GM12878 (cell line): ENCODE measurements at regions not wholly inside any gene's neighbourhood (a gene's known extent, or its start where the extent isn't known, plus 50 kb on each side); places are given as distances from the start of the nearest gene placed in this dataset.

Experiments used
- ATAC-seq: fragments of 200-7000 bp; cut with Tn5 transposase; 3 replicates; pipeline ENCODE4 v1.9.1; 2020; ENCODE audit warnings: mild to moderate bottlenecking, moderate library complexity
- BruUV-seq: library from RNA; stranded (reverse); fragments of 400-500 nt; replicated peaks from 2 replicates; lab custom pipeline; 2021; lab: Mats Ljungman, UMichigan
- CTCF ChIA-PET: fragments of 300-600 bp; sonication (Branson Sonifier 250); formaldehyde crosslinking; extraction: SDS; loops from one replicate; lab custom pipeline; 2021; ENCODE audit warnings: inconsistent platforms; lab: Yijun Ruan, JAX
- POLR2A ChIA-PET: fragments of 350-600 bp; formaldehyde crosslinking; extraction: SDS; loops from one replicate; lab custom pipeline; 2021; ENCODE audit warnings: inconsistent platforms; lab: Charles Lee
- RAD21 ChIA-PET: fragments of 300-600 bp; sonication (Branson Sonifier 250); formaldehyde crosslinking; loops from one replicate; lab custom pipeline; 2023; ENCODE audit warnings: antibody characterized with exemption; ENCODE audit not compliant: unreplicated experiment; lab: Charles Lee
- SMC1A ChIA-PET: fragments of 300-600 bp; sonication (Branson Sonifier 250); formaldehyde crosslinking; loops from one replicate; lab custom pipeline; 2023; ENCODE audit not compliant: unreplicated experiment, uncharacterized antibody; lab: Charles Lee
- DNase-seq: peaks from one replicate; pipeline ENCODE4 v3.0.0-alpha.2; 2011; ENCODE audit warnings: low read depth, low spot score
- FAIRE-seq: peaks from 3 replicates; lab custom pipeline; 2011; peaks lifted over from hg19 to GRCh38; lab: Jason Lieb, UNC
- H2AFZ ChIP-seq: 2 replicates; pipeline ENCODE4 v1.6.0; 2011; ENCODE audit warnings: low read depth, low read length, control low read depth; ENCODE audit not compliant: control insufficient read depth
- H3K27ac ChIP-seq: 2 replicates; pipeline ENCODE4 v1.5.1; 2011; ENCODE audit warnings: control low read depth; ENCODE audit not compliant: control insufficient read depth, insufficient read depth
- H3K27me3 ChIP-seq, 2 experiments: replicated peaks in 1 of 2; 2 replicates each; pipeline versions ENCODE4 v1.6.0 to v1.6.1; 2011; ENCODE audit warnings: low read length in 1 of 2; ENCODE audit not compliant: control insufficient read depth in 2 of 2, insufficient read depth in 2 of 2
- H3K36me3 ChIP-seq, 2 experiments: 2 replicates each; pipeline ENCODE4 v1.5.1; 2011; ENCODE audit warnings: low read length in 1 of 2; ENCODE audit not compliant: control insufficient read depth in 2 of 2, insufficient read depth in 2 of 2
- H3K4me1 ChIP-seq: 2 replicates; pipeline ENCODE4 v1.6.1; 2011; ENCODE audit warnings: mild to moderate bottlenecking, low read length, moderate library complexity, mixed read lengths; ENCODE audit not compliant: control insufficient read depth, insufficient read depth
- H3K4me2 ChIP-seq: 2 replicates; pipeline ENCODE4 v1.6.0; 2011; ENCODE audit warnings: control low read depth; ENCODE audit not compliant: control insufficient read depth, insufficient read depth
- H3K4me3 ChIP-seq: fragments of 200-600 bp; sonication (generic); 2 replicates; pipeline ENCODE4 v1.5.1; 2016
- H3K79me2 ChIP-seq: 2 replicates; pipeline ENCODE4 v1.6.0; 2011; ENCODE audit warnings: low read length; ENCODE audit not compliant: control insufficient read depth, insufficient read depth
- H3K9ac ChIP-seq: 2 replicates; pipeline ENCODE4 v1.8.0; 2011; ENCODE audit warnings: low read length, control low read depth, mixed read lengths; ENCODE audit not compliant: control insufficient read depth, insufficient read depth
- H3K9me3 ChIP-seq: replicated peaks from 3 replicates; pipeline ENCODE4 v1.5.1; 2011; ENCODE audit warnings: mild to moderate bottlenecking, low read length; ENCODE audit not compliant: control insufficient read depth, insufficient read depth
- H4K20me1 ChIP-seq: 2 replicates; pipeline ENCODE4 v1.6.0; 2011; ENCODE audit not compliant: control insufficient read depth, insufficient read depth
- BRCA1 ChIP-seq: IDR thresholded peaks from 2 replicates; pipeline ENCODE4 v1.6.1; 2011; ENCODE audit warnings: low read depth, low read length, improper control_type of control experiment
- CEBPB ChIP-seq, 2 experiments: fragments of 150-350 bp in 1 of 2; IDR thresholded peaks; 2 replicates each; pipeline ENCODE4 v1.6.1; 2012 to 2014; ENCODE audit warnings: low read depth in 2 of 2, low read length in 2 of 2, borderline replicate concordance in 1 of 2, inconsistent platforms in 1 of 2
- CHD1 ChIP-seq: IDR thresholded peaks from 2 replicates; pipeline ENCODE4 v1.6.1; 2012; ENCODE audit warnings: low read depth, low read length, improper control_type of control experiment
- GABPA ChIP-seq: IDR thresholded peaks from 2 replicates; pipeline ENCODE4 v1.6.1; 2014; ENCODE audit warnings: antibody characterized with exemption, low read depth, mild to moderate bottlenecking, inconsistent platforms
- HDAC2 ChIP-seq: fragments of 200-600 bp; sonication (generic); IDR thresholded peaks from 2 replicates; pipeline ENCODE4 v1.6.1; 2017
- MEF2A ChIP-seq: IDR thresholded peaks from 2 replicates; pipeline ENCODE4 v1.6.1; 2011; ENCODE audit warnings: low read depth, mild to moderate bottlenecking, low read length, moderate library complexity; ENCODE audit not compliant: insufficient read depth
- NFIC ChIP-seq: IDR thresholded peaks from 2 replicates; pipeline ENCODE4 v1.6.1; 2012; ENCODE audit warnings: low read depth, mild to moderate bottlenecking, inconsistent platforms, low read length, moderate library complexity
- PML ChIP-seq: IDR thresholded peaks from 2 replicates; pipeline ENCODE4 v1.6.1; 2012; ENCODE audit warnings: low read length, inconsistent platforms
- RFX5 ChIP-seq: IDR thresholded peaks from 2 replicates; pipeline ENCODE4 v1.6.1; 2011; ENCODE audit warnings: low read depth, low read length, improper control_type of control experiment
- SREBF2 ChIP-seq: IDR thresholded peaks from 2 replicates; pipeline ENCODE4 v1.6.1; 2012; ENCODE audit warnings: mild to moderate bottlenecking, low read length
- STAT3 ChIP-seq: IDR thresholded peaks from 2 replicates; pipeline ENCODE4 v1.6.1; 2011; ENCODE audit warnings: low read depth, low read length, improper control_type of control experiment
- WGBS: methylation state at CpG from one replicate; pipeline ENCODE4 v1.1.6; 2016; ENCODE audit warnings: low lambda C conversion rate; ENCODE audit not compliant: insufficient replicate concordance, insufficient coverage; ENCODE audit errors: missing lambda C conversion rate; 5-methylcytosine and 5-hydroxymethylcytosine counted together
- in situ Hi-C: fragments of 300-500 bp; cut with MboI; formaldehyde crosslinking; loops from 9 replicates; pipeline ENCODE4 v1.14.3; 2018; ENCODE audit warnings: mixed read lengths
- intact Hi-C: fragments of 100-400 bp; cut with micrococcal nuclease; formaldehyde crosslinking; loops from one replicate; pipeline ENCODE4 v1.14.2; 2022; ENCODE audit not compliant: unreplicated experiment
- TF ChIP-seq, protein P1 (sequence below): fragments of 450-650 bp; IDR thresholded peaks from 2 replicates; pipeline ENCODE4 v1.6.1; 2016; ENCODE audit warnings: mild to moderate bottlenecking
- TF ChIP-seq, protein P2 (sequence below), 3 experiments: IDR thresholded peaks in 2 of 3; conservative IDR thresholded peaks in 1 of 3; 2 replicates each; pipeline ENCODE4 v1.5.1; 2011; ENCODE audit warnings: low read depth in 3 of 3, low read length in 3 of 3, mild to moderate bottlenecking in 3 of 3, control low read depth in 2 of 3, moderate library complexity in 2 of 3, inconsistent platforms in 1 of 3, mixed read lengths in 1 of 3; ENCODE audit not compliant: control insufficient read depth in 2 of 3, insufficient read depth in 1 of 3; ENCODE audit errors: extremely low read depth in 1 of 3
- TF ChIP-seq, protein P3 (sequence below): IDR thresholded peaks from 2 replicates; pipeline ENCODE4 v1.6.1; 2012; ENCODE audit warnings: improper control_type of control experiment, low read depth, low read length; ENCODE audit not compliant: insufficient replicate concordance
- TF ChIP-seq, protein P4 (sequence below): IDR thresholded peaks from 2 replicates; pipeline ENCODE4 v1.6.1; 2012; ENCODE audit warnings: low read depth, low read length, improper control_type of control experiment

DNA sequence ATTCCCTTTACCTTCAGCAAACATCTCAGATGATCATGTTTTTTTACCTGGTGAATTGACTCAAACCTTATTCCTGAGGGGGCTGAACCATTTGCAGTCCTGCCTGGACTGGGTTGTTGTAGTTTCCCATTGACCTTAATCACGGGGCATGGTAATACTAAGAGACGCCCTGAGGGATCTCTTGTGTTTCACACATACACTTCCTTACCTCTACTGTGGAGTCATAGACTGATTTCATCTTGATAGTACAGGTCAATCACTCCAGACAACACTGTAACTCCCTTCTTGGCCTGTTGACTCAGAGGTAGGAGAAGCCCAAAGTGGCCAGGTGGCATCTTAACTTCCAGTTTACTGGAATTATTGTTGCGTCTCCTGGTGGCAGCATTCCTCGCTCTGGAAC is 1064.0 kb upstream of the PCDH10 start (continued):
- TF ChIP-seq CEBPB (IDR thresholded peaks at IDR 0.05; ENCODE audit: borderline replicate concordance in 1 of 2, low read depth in 2 of 2, low read length in 2 of 2) = no peak
- TF ChIP-seq, protein P1, sequence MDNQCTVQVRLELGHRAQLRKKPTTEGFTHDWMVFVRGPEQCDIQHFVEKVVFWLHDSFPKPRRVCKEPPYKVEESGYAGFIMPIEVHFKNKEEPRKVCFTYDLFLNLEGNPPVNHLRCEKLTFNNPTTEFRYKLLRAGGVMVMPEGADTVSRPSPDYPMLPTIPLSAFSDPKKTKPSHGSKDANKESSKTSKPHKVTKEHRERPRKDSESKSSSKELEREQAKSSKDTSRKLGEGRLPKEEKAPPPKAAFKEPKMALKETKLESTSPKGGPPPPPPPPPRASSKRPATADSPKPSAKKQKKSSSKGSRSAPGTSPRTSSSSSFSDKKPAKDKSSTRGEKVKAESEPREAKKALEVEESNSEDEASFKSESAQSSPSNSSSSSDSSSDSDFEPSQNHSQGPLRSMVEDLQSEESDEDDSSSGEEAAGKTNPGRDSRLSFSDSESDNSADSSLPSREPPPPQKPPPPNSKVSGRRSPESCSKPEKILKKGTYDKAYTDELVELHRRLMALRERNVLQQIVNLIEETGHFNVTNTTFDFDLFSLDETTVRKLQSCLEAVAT = no peak

DNA sequence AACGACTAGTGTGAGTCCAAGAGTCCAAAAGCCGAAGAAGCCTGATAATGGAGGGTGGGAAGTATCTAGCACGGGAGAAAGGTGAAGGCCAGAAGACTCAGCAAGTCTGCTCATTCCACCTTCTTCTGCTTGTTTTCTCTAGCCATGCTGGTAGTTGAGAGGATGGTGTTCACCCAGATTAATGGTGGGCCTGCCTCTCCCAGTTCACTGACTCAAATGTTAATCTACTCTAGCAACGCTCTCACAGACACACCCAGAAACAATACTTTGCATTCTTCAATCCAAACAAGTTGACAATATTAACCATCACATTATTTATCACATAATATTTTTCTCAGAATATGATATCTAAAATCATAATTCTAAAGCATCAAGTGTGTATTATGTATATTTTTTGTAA is 1055.1 kb upstream of the PCDH10 start:
- no peak overlapping the region for H3K27ac ChIP-seq
- FAIRE-seq = no peak
- intact Hi-C loops (no loop called here), in situ Hi-C loops (no loop called here)
- no peak for DNase-seq
- ChIA-PET RAD21 (no interaction called here), POLR2A (no interaction called here), SMC1A (no interaction called here), CTCF (no interaction called here)
- no peaks in the 10 kb centered on the region for H3K36me3 ChIP-seq
- BruUV-seq = no TSS peak
- H3K4me3 ChIP-seq = no peak overlapping the region
- H3K9ac ChIP-seq = no peak overlapping the region
- no peaks in the 10 kb centered on the region for H4K20me1 ChIP-seq
- 0% methylated on average over 4 of the region's 4 CpGs for WGBS
- ATAC-seq = no peak
- H2AFZ ChIP-seq = no peak overlapping the region
- no peaks in the 10 kb centered on the region for H3K27me3 ChIP-seq
- no peaks in the 10 kb centered on the region for H3K4me1 ChIP-seq
- H3K9me3 ChIP-seq = no peaks in the 10 kb centered on the region; the same call in 2 of the 3 replicates
- H3K4me2 ChIP-seq = no peak overlapping the region
- no peaks in the 10 kb centered on the region for H3K79me2 ChIP-seq
- TF ChIP-seq GABPA (no peak), RFX5 (no peak), BRCA1 (no peak), SREBF2 (no peak), STAT3 (no peak), NFIC (no peak), PML (no peak), MEF2A (no peak), CHD1 (no peak), HDAC2 (no peak)
- TF ChIP-seq, protein P2, sequence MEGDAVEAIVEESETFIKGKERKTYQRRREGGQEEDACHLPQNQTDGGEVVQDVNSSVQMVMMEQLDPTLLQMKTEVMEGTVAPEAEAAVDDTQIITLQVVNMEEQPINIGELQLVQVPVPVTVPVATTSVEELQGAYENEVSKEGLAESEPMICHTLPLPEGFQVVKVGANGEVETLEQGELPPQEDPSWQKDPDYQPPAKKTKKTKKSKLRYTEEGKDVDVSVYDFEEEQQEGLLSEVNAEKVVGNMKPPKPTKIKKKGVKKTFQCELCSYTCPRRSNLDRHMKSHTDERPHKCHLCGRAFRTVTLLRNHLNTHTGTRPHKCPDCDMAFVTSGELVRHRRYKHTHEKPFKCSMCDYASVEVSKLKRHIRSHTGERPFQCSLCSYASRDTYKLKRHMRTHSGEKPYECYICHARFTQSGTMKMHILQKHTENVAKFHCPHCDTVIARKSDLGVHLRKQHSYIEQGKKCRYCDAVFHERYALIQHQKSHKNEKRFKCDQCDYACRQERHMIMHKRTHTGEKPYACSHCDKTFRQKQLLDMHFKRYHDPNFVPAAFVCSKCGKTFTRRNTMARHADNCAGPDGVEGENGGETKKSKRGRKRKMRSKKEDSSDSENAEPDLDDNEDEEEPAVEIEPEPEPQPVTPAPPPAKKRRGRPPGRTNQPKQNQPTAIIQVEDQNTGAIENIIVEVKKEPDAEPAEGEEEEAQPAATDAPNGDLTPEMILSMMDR (IDR thresholded peaks at IDR 0.05 in 2 of 3, conservative IDR thresholded peaks at IDR 0.05 in 1 of 3; ENCODE audit: control insufficient read depth in 2 of 3, extremely low read depth in 1 of 3, insufficient read depth in 1 of 3, low read depth in 3 of 3, low read length in 3 of 3) = no peak
- TF ChIP-seq, protein P3, sequence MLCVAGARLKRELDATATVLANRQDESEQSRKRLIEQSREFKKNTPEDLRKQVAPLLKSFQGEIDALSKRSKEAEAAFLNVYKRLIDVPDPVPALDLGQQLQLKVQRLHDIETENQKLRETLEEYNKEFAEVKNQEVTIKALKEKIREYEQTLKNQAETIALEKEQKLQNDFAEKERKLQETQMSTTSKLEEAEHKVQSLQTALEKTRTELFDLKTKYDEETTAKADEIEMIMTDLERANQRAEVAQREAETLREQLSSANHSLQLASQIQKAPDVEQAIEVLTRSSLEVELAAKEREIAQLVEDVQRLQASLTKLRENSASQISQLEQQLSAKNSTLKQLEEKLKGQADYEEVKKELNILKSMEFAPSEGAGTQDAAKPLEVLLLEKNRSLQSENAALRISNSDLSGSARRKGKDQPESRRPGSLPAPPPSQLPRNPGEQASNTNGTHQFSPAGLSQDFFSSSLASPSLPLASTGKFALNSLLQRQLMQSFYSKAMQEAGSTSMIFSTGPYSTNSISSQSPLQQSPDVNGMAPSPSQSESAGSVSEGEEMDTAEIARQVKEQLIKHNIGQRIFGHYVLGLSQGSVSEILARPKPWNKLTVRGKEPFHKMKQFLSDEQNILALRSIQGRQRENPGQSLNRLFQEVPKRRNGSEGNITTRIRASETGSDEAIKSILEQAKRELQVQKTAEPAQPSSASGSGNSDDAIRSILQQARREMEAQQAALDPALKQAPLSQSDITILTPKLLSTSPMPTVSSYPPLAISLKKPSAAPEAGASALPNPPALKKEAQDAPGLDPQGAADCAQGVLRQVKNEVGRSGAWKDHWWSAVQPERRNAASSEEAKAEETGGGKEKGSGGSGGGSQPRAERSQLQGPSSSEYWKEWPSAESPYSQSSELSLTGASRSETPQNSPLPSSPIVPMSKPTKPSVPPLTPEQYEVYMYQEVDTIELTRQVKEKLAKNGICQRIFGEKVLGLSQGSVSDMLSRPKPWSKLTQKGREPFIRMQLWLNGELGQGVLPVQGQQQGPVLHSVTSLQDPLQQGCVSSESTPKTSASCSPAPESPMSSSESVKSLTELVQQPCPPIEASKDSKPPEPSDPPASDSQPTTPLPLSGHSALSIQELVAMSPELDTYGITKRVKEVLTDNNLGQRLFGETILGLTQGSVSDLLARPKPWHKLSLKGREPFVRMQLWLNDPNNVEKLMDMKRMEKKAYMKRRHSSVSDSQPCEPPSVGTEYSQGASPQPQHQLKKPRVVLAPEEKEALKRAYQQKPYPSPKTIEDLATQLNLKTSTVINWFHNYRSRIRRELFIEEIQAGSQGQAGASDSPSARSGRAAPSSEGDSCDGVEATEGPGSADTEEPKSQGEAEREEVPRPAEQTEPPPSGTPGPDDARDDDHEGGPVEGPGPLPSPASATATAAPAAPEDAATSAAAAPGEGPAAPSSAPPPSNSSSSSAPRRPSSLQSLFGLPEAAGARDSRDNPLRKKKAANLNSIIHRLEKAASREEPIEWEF = no peak
- TF ChIP-seq, protein P4, sequence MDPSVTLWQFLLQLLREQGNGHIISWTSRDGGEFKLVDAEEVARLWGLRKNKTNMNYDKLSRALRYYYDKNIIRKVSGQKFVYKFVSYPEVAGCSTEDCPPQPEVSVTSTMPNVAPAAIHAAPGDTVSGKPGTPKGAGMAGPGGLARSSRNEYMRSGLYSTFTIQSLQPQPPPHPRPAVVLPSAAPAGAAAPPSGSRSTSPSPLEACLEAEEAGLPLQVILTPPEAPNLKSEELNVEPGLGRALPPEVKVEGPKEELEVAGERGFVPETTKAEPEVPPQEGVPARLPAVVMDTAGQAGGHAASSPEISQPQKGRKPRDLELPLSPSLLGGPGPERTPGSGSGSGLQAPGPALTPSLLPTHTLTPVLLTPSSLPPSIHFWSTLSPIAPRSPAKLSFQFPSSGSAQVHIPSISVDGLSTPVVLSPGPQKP = no peak
